Sigmoid colon (tissue), 4 donors: ENCODE measurements at regions not wholly inside any gene's neighbourhood (a gene's known extent, or its start where the extent isn't known, plus 50 kb on each side); places are given as distances from the start of the nearest gene placed in this dataset.

ENCODE experiments used
- CTCF ChIP-seq, 4 experiments: fragments of 450-650 bp in 3 of 4; fragments of 200-600 bp in 1 of 4; IDR thresholded peaks; one replicate each; pipeline ENCODE4 v1.5.1; 2016 to 2019; ENCODE audit warnings: antibody characterized with exemption in 4 of 4, mild to moderate bottlenecking in 3 of 4, moderate library complexity in 2 of 4
- EP300 ChIP-seq, 4 donors: sonication (generic); formaldehyde crosslinking; IDR thresholded peaks; one replicate each; pipeline ENCODE4 v1.6.1; 2017; ENCODE audit warnings: antibody characterized with exemption in 4 of 4
- POLR2A ChIP-seq, 2 donors: fragments of 450-650 bp; IDR thresholded peaks; one replicate each; pipeline ENCODE4 v1.6.1; 2016; ENCODE audit warnings: antibody characterized with exemption in 2 of 2, mild to moderate bottlenecking in 2 of 2, moderate library complexity in 2 of 2
- POLR2AphosphoS5 ChIP-seq, 4 donors: sonication (generic); formaldehyde crosslinking; IDR thresholded peaks; one replicate each; pipeline ENCODE4 v1.6.1; 2017; ENCODE audit warnings: antibody characterized with exemption in 4 of 4

DNA sequence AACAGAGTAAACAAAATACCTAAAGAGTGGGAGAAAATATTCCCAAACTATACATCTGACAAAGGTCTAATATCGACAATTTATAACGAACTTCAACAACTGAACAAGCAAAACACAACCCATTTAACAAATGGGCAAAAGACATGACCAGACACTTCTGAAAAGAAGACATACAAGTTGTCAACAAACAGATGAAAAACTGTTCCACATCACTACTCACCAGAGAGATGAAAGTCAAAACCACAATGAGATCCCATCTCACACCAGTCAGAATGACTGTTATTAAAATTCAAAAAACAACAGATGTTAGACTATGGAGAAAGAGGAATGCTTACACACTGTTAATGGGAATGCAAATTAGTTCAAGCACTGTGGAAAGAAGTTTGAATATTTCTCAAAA, 233.8 kb upstream of the EDNRB start:
- no peak for TF ChIP-seq POLR2A (IDR thresholded peaks at IDR 0.05)
- no peak for TF ChIP-seq CTCF (IDR thresholded peaks at IDR 0.05)
- no peak for TF ChIP-seq EP300 (IDR thresholded peaks at IDR 0.05)
- no peak for TF ChIP-seq POLR2AphosphoS5 (IDR thresholded peaks at IDR 0.05)
